Vagina (tissue), 2 donors: ENCODE measurements at regions not wholly inside any gene's neighbourhood (a gene's known extent, or its start where the extent isn't known, plus 50 kb on each side); places are given as distances from the start of the nearest gene placed in this dataset.

Experiments used
- CTCF ChIP-seq, 3 experiments: fragments of 450-650 bp in 2 of 3; fragments of 200-600 bp in 1 of 3; sonication (generic) in 1 of 3; IDR thresholded peaks; one replicate each; pipeline ENCODE4 v1.5.1; 2017 to 2019; ENCODE audit warnings: antibody characterized with exemption in 3 of 3, mild to moderate bottlenecking in 2 of 3, moderate library complexity in 2 of 3
- POLR2AphosphoS5 ChIP-seq, 2 donors: sonication (generic); formaldehyde crosslinking; IDR thresholded peaks; one replicate each; pipeline ENCODE4 v1.9.0; 2017; ENCODE audit warnings: antibody characterized with exemption in 2 of 2, mild to moderate bottlenecking in 2 of 2, low read depth in 1 of 2; ENCODE audit not compliant: insufficient read depth in 1 of 2

GRCh38 chr2:8539743-8540551 is 141.9 kb upstream of the ID2 start:
- TF ChIP-seq POLR2AphosphoS5 (IDR thresholded peaks at IDR 0.05; ENCODE audit: insufficient read depth in 1 of 2, low read depth in 1 of 2) (peak; percentile 12 to 30), CTCF (IDR thresholded peaks at IDR 0.05) (no peak)
